Right ventricle myocardium superior (tissue), 1 donor: ENCODE measurements at regions not wholly inside any gene's neighbourhood (a gene's known extent, or its start where the extent isn't known, plus 50 kb on each side); places are given as distances from the start of the nearest gene placed in this dataset.
A peak's percentile ranks its signal among the peaks of the same experiment; 100 is the strongest.
"Not testable (repeated sequence)": the region's sequence is repeated elsewhere in the genome, so short reads cannot be mapped to it uniquely, and the experiment has no call there.

Experiments used
- ATAC-seq: fragments of 200-7000 bp; cut with Tn5 transposase; one replicate; pipeline ENCODE4 v1.9.1; 2020; ENCODE audit warnings: mild to moderate bottlenecking; ENCODE audit not compliant: poor library complexity
- DNase-seq: peaks from one replicate; pipeline ENCODE4 v3.0.0-alpha.2; 2020
- intact Hi-C: fragments of 100-400 bp; cut with DNase I; formaldehyde crosslinking; loops from one replicate; pipeline ENCODE4 v1.11.2; 2022
- donor health status: DM: no; HTN: yes; CAD: no; lungs with severe emphysema.

DNA sequence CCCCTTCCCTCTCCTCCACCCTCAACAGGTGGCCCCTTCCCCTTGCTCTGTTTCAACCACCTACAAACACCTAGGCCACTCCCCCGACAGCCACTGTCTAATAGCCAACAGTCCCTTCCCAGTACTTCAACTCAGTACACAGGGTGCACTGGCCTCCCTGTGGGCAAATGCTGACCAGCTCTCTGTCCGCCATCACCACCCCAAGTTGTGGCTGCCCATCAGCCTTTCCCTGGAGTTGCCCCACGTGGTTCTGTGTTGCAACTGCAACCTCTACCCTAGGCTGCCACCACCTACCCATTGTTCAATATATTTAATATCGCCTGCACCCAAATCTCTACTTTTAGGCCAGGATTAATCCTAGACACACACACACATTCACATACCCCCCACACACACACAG is 173.5 kb downstream of the MREG start:
- intact Hi-C loops = no loop called here
- ATAC-seq = no peak
- DNase-seq = no peak

DNA sequence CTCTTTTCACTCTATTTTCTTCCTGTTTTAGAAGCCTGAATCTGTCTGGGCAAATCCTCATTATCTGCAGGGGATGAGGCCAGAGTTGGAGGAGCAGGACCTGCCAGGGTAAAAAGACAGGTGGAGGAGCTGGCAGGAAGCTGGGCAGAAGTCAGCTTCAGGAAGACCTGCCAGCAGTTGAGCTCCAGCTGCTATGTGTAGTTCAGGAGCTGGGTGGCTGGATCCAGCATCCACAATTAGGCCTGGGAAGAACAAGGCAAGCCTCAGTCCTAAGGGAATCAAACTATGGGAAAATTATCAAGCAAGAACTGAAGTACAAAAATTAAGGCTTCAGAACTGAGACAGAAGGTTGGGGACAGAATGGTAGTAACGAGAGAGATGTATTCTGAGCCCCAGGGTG is 174.0 kb downstream of the MREG start:
- DNase-seq (no peak), ATAC-seq (peak; percentile 29)
- intact Hi-C loops = no loop called here

DNA sequence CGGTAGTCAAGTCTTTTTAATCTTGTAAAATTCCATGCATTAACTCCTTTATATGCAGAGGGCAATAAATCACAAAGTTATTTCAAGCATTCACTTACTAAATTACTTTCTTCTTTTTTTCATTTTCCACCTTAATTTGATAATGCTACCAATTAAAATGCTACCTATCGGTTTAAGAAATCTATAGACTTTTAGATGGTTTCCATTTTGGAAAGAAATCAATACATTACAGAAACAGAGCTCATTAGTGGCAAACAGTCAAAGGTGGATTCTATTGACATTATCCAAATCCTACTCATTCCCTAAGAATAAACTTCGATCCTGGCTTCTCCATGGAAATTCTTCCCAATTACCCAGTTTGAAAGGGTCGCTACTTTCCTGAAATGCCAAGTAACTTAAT is 176.5 kb downstream of the MREG start:
- ATAC-seq = no peak
- intact Hi-C loops = no loop called here
- no peak for DNase-seq

DNA sequence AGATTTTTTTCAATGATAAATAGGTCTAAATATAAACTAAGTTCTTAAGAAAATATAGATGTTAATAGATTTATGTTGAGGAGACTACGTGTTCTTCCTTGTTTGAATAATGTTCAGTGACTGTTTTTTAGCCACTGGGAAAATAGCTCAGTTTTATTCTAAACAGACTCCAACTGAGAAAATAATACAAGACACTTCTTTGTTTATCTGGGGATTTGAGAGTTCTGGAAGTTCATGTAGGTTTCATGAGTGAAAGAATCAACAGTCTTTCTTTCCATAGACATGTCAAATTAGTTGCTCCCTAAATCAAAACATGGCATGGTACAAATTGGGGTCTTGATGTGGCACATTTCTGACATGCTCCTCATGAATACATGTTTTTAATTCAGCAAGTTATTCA is 177.7 kb downstream of the MREG start:
- ATAC-seq (no peak), DNase-seq (no peak)
- intact Hi-C loops = no loop called here

DNA sequence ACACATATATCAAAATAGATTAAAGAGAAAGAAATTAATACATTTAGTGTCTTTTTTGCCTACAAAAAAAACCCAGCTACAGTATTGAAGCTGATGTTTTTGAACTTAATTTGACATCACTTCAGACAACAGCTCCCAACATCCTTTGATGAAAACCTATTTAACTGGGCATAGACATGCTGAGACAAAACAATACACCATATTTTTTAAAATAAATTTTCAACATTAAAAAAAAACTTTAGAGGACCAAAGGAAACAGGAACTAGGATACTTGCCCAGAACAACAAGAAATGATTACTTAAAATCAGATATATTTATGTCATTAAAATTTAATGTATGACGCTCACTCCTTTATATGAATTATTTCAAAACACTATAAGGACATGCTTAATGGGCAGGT is 178.1 kb downstream of the MREG start:
- intact Hi-C loops = no loop called here
- DNase-seq (no peak), ATAC-seq (no peak)

DNA sequence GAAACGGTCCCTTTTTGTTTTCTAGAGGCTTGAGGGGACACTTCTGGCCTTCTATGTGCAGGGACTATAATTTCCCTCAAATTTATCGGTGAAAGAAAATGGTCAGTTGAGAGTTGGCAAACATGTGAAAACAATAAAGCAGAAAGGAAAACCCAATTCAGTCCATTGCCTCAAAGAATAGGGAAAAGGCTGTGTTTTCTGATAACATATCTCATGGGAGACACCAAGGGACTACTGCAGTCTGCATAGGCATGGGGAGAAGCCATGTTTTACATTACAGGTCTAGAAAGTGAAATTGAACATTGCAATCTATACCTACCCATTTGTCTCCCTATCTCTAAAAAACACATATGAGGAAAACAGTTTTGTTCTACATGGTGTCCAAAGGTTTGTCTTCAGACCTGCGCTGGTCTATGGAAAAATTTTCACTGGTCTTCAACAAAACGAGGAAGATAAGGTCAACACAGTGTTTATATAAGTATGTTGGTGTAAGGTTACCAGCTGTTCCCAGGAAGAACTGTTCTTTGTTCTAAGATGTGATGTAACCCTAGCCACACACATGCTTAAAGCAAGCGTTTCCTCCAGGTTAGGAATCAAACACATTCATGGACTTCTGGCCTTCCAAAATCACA is 179.7 kb downstream of the MREG start:
- DNase-seq = no peak
- intact Hi-C loops = no loop called here
- ATAC-seq = no peak

DNA sequence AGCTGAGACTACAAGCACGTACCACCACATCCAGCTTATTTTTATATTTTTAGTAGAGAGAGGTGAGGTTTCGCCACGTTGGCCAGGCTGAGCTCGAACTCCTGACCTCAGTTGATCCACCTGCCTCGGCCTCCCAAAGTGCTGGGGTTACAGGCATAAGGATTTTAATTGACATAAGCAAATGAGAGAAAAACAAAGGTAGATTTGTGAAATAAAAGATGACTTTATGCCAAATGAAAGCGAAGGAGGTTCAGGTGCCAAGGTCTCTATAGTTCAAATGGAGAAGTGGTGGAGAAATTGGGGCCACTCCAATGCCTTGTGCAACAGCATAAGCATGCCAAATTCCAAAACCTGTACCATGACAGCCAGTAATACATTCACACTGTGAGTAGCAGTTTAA is 180.6 kb downstream of the MREG start:
- DNase-seq = no peak
- intact Hi-C loops = no loop called here
- no peak for ATAC-seq

DNA sequence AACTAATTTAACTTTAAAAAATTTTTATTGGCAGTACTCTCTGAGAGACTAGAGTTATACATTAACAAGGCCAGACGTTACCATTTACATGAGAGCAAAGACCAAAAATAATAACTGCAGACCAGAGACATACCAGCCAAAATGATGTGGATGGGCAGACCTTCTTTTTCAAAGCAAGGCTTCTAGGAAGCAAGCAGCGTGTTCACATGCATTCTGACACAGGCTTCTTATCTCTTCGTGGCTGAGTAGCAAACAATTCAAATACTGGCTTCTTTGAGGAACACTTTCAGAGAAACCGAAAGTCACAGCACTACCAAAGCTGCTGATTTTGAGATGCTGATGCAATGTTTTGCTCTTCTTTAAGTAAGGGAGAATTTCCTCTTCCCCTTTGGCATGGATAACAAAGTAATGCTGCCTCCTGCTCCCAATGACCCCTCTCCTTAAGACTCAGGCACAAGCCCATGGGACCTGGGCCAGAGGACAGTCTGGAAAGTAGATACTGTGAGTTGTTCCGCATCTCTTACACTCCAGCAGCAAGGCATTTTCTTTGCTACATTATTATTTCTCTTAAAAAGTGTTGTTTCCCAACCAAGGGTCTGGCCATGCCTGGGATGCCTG is 181.9 kb downstream of the MREG start:
- DNase-seq (peak; percentile 61), ATAC-seq (peak; percentile 71)
- intact Hi-C loops = no loop called here

DNA sequence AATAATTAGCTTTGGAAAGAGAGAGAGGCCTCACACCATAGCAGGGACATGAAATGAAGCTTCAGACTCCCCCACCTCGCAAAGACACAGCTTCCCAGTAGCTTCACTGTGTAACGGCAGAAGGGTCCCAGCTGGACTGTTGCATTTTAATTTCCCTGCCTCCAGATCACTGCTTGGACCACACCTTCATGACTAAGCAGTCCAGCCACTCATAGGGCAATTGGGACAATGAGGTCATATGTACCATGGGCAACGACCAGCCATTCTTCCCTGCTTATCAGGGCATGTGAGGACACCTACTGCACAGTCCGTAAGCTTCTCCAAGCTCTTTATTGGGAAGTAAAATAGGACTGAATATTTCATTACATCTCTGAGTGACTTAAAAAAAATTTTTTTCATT is 183.0 kb downstream of the MREG start:
- DNase-seq (peak; percentile 46), ATAC-seq (peak; percentile 90)
- intact Hi-C loops = no loop called here

DNA sequence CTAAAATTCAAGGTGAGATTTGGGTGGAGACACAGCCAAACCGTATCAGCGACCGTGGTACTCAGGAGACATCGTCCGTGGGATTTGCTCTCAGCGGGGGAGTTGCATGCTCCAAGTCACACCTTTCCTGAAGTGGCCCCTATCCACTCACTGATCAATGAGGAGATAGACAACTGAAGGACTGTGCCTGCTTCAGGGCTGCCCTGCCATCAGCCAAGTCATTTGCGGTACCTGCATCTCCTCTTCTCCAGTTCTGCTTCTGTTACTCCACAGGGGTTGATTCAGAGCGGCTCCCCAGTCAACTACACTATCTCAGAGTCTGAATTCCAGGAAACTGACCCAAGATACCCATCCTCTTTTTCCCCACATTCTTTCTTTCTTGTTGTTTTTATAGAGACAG is 184.1 kb downstream of the MREG start:
- intact Hi-C loops = no loop called here
- ATAC-seq = no peak
- no peak for DNase-seq

DNA sequence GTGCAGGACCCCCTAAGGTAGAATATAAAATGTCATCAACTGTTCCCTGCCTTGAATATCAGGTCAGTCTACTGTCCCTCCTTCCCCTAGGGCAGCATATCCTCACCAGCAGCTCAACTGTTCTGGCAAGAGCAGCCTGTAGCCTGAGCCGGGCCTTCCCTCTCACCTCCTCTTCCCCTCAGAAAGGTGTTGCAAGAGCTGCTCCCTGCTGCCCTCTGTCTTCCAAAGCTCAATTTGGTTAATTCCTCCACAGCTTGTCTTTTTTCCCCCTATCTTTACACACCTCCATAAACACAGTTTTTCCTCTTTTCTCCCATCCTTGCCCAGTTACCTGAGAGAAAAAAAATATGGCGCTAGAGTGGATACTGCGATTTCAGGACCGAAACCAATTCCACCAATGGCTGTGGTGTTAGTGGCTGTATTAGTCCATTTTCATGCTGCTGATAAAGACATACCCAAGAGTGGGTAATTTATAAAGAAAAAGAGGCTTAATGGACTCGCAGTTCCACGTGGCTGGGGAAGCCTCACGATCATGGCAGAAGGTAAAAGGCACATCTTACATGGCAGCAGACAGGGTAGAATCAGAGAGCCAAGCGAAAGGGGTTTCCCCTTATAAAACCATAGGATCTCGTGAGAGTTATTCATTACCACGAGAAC is 184.7 kb downstream of the MREG start:
- intact Hi-C loops = no loop called here
- DNase-seq = peak; percentile 47
- no peak for ATAC-seq

DNA sequence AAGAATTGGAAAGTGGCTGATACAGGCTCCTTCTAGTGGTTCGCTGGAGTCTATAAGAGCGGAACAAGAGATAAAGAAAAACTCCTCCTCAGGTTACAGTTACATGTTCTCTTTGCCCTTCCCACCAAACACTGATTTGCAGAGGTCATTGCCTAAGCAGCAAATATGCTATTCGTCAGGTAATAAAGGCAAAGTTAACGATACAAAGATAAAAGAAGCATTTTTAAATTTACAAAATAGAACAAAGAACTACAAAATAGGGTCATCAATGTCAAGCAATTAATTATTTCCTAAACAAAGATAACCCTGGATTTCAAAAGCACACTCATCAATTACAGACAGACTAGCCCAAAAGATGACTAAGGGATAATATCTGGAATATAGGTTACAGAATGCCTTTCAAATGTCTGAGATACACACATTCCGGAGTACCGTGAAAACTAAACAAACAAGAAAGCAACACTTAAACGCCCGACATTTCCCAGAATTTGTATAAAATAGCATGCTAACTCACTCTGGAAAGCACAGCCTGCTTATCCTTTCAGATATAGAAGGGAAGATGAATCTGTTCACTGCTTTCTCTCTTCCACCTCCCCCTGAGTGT is 186.4 kb downstream of the MREG start:
- intact Hi-C loops = no loop called here
- DNase-seq (no peak), ATAC-seq (no peak)

DNA sequence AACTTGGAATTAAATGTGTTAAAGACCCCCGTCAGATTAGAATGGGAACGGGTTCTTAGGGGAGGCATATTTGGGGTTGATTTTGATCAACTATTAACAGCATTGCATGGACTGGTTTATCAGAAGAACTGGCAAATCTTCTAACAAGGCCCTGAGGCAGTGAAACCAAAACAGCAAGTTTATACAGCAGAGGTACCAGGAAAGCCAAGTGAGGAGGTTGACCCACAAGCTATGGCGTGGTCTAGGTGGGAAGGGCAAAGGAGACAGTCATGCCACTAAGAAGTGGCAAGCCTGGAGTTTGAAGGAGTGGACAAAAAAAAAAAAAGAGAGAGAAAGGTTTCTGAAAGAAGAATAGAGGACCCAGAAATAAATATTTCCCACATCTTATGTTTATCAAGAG is 187.0 kb downstream of the MREG start:
- intact Hi-C loops = no loop called here
- no peak for ATAC-seq
- no peak for DNase-seq

DNA sequence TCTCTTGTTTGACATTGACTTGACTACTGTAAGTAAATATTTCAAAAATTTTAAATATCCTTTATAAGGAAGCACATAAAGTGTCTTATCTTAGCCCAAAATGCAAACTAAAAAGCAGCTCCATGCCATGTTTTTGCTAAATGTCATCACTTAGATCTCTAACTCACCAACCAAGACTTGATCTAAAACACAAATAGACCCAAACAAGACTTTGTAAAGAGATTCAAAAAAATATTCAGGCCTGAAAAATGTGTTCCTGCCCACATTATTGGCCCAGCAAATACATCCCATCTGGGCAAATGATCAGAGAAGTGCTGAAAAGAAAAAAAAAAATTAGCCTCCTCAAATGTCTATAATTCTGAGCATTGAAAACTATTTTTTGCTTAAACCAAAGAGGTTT is 187.6 kb downstream of the MREG start:
- ATAC-seq (no peak), DNase-seq (no peak)
- intact Hi-C loops = no loop called here

DNA sequence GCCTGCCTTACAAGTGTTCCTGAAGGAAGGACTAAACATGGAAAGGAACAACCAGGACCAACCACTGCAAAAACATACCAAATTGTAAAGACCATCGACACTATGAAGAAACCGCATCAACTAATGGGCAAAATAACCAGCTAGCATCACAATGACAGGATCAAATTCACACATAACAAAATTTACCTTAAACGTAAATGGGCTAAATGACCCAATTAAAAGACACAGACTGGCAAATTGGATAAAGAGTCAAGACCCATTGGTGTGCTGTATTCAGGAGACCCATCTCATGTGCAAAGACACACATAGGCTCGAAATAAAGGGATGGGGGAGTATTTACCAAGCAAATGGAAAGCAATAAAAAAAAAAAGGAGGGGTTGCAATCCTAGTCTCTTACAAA is 192.1 kb downstream of the MREG start:
- intact Hi-C loops, ATAC-seq, DNase-seq: not testable (repeated sequence)

DNA sequence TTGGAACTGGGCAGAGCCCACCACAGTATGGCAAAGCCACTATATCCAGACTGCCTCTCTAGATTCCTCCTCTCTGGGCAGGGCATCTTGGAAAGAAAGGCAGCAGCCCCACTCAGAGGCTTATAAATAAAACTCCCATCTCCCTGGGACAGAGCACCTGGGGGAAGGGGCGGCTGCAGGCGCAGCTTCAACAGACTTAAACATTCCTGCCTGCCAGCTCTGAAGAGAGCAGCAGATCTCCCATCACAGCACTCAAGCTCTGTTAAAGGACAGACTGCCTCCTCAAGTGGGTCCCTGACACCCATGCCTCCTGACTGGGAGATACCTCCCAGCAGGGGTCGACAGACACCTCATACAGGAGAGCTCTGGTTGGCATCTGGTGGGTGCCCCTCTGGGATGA is 193.6 kb downstream of the MREG start:
- ATAC-seq, DNase-seq, intact Hi-C loops: not testable (repeated sequence)

DNA sequence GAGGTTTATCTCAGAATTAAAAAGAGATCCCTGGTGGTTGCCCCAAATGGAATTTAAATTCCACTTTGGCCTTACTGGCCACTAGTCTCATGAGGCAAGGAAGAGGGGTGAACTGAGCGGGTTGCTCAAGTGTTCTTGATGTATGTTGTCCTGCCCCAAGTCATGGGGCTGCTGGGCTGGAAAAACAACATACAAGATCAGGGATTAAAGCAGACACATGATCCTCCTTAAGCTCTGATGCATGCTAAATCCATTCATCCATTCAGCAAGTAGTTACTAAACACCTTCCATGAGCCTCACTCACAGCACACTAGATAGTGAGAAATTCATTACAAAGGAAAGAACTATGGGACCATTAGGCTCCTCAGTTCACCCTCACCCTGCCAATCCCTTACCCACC is 196.3 kb downstream of the MREG start:
- intact Hi-C loops = no loop called here
- DNase-seq = no peak
- no peak for ATAC-seq

DNA sequence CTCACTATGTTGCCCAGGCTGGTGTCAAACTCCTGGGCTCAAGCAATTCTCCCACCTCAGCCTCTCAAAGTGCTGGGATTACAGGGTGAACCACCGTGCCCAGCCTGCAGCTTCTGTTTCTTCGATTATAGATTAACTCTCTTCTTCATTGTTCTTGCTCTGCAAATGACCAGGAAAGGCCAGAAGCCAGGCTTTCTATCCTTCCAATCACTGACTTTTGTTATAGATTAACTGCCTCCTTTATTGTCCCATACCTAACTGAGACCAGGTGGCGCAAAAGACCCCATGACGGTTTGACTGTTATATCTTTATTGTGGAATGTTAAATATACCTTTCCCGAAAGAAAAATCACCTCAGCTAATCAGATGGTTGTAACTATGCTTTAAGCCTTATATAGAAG is 196.9 kb downstream of the MREG start:
- intact Hi-C loops = no loop called here
- DNase-seq (no peak), ATAC-seq (no peak)

DNA sequence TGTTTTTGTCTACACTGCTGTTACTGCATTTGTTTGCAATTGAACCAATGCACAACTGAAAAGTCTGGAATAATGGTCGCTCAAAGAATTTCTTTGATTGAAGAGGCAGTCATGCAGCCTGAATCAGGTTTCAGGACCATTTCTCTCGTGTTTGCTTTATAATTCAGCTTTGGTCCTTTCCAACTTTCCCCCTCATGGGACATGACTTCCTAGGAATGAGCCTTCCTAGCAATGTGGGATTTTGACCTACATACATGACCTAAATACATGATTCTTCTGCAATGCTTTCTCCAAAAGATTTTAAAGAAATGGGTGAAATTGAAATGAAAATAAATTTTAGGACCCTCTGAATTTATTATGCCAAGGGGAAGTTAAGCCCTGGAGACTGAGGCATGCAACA is 197.4 kb downstream of the MREG start:
- intact Hi-C loops = no loop called here
- peak; percentile 55 for ATAC-seq
- no peak for DNase-seq

DNA sequence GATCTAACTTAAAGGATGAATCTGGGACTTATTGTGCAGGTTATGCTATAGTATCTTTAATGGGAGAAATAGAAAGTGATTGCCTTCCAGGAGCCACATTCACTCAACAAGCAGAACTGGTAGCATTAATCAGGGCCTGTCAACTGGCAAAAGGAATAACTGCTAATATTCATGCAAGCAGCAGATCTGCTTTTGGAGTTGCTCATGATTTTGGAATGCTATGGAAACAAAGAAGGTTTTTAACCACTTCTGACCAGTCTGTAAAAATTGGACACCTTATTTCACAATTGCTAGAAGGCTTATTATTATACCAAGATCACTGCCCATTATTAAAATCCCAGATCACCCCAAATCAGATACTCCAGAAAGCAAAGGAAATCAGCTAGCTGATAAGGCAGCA is 200.4 kb downstream of the MREG start:
- intact Hi-C loops = no loop called here
- DNase-seq = no peak
- ATAC-seq = no peak
